Activated CD4-positive, alpha-beta T cell treated with anti-CD3 and anti-CD28 coated beads for 48 hours (primary cell): ENCODE measurements at regions not wholly inside any gene's neighbourhood (a gene's known extent, or its start where the extent isn't known, plus 50 kb on each side); places are given as distances from the start of the nearest gene placed in this dataset.

Source experiments
- DNase-seq: peaks from one replicate; pipeline ENCODE4 v3.0.0-alpha.2; 2020

- no peak for DNase-seq
Observed at GRCh38 chr4:129422277-129422676, 326.3 kb downstream of the C4orf33 start.

DNA sequence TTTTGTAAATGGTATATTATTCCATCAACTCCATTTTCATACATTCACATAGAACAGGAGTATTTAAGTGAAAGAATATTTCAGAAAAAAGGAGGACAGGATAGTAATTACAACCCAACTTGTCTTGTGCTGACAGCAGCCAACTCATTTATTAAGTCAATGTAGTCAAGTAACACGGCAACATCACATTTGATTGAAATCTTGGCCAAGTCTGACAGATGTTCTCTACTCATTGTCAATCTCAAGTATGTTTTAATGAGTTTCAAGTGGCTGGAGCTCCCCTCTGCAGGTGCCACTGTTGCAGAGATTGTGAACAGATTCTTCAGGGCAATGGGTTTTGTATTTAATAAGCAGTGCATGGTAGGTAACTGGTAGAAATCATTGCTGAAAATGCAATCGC is 332.5 kb downstream of the C4orf33 start:
- no peak for DNase-seq

- no peak for DNase-seq
Observed at GRCh38 chr4:129429581-129430320, 333.8 kb downstream of the C4orf33 start.

DNA sequence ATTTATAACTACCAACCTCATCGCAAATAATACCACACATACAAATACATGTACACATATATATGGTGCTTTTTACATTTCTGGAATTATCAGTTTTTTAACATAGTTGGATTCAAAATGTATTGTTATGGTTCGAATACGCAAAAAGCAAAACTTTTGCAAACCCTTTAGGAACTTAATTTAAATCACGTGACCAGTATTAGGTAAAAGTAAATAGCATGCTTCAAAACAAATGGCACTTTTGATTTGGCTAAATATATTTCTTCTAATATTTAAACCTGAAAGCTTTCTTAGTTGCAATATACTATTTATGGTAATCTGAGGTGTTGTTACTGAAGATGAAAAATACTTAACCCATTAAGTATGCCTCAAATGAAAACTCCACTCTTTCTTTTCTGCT is 341.4 kb downstream of the C4orf33 start:
- DNase-seq, result no peak

- no peak for DNase-seq
Observed at GRCh38 chr4:129438456-129438981, 342.6 kb downstream of the C4orf33 start.

- DNase-seq, result no peak
Observed at GRCh38 chr4:129446074-129446473, 350.1 kb downstream of the C4orf33 start.

DNA sequence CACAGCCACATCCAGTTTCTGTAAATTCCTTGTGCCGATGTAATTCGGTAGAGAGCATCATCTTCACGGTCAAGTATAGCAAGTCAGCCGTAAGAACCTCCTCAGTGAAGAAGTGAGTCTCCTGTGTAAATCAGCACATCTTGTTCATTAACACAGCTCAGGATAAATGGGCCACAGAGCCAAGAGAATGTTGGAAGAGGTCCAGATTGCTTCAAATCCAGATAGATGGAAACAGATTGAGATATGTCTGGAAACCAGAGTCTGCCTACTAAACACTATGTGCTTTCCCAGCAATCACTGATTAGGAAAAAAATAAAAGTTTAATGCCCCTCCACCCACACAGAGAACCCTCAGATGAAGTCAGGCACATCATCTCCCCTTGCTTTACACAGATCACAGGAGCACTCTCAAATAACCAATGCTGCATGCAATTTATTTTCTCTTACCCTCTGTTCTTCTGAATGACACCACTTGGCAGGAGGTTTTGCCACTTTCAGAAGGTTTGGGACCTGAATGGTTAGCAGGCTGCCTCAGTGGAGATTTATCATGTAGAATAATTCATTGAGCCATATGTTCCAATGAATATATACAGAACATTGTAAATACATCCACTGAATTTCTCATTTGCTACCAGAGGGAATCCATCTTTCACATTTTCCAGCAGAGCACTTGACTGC is 357.7 kb downstream of the C4orf33 start:
- DNase-seq, result no peak

DNA sequence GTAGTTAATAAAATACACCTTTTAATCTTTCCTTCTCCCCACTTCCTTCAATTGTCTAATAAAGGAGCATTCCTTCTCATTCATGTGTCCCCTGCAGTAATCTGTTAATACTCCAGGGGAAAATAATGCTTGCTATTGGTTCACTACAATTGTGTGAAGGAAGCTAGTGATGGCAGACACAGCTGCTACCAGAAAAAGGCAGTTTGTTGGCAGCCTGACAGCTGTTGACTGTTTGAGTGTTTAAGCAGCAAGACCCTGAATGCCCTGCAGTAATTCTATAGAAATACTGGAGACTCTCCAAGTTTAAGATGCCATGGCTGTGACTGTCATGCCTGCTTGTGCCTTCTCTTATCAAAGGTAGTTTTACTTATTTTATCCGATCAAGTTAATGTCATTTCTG is 359.5 kb downstream of the C4orf33 start:
- no peak for DNase-seq

DNA sequence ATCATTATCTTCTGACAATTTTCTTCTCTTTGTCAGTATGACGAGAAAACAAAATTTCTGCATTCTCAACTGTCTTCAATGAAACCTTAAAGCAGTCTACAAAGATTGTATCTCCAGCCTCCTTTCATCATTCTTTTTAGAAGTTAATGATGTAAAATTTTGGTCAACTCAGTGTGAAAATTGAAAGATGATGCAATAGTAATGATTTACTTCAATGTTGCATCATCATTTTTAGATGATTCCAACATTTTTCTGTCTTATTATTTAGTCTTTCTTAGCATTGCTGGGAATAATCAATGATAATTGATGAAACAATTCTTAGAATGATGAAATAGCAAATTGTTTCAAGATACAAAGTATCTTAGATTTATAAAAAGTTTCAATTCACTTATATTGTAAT is 372.7 kb downstream of the C4orf33 start:
- no peak for DNase-seq

DNA sequence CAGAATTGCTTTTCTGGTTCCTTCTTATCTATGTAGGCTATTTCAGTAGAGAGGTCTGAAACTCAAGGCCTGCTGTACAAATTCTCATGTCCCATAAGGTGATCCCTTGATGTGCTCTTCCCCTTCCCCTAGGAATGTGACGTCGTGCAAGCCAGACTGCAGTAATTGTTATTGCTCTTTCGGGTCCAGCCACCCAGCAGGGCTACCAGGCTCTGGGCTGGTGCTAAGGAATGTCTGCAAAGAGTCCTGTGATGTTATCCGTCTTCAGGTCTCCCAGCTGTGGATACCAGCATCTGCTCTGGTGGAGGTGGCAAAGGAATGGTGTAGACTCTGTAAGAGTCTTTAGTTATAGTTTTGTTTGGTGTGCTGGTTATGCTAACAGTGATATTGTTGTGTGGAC is 378.7 kb downstream of the C4orf33 start:
- DNase-seq, result no peak

- no peak for DNase-seq
Observed at GRCh38 chr4:129481107-129481506, 385.2 kb downstream of the C4orf33 start.

DNA sequence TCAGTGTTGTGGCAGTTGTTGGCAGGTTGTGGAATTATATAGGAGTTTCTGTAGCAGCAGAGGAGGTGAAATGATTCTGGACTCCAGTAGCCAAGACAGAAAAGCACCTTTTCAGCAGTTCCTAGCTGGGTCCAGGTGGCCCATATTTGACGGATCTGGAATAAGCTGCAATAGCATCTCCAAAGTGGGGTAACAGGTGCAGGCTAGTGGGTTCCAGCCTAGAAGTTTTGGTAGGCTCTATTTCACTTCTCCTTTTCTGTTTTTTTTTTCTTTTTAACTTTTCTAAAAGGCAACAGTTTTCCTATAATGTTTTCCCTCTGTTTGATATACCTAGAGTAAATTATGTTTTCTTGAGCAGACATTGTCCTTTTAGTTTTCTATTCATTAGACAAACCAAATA is 392.5 kb downstream of the C4orf33 start:
- DNase-seq, result no peak

- no peak for DNase-seq
Observed at GRCh38 chr4:129490516-129490915, 394.6 kb downstream of the C4orf33 start.

DNA sequence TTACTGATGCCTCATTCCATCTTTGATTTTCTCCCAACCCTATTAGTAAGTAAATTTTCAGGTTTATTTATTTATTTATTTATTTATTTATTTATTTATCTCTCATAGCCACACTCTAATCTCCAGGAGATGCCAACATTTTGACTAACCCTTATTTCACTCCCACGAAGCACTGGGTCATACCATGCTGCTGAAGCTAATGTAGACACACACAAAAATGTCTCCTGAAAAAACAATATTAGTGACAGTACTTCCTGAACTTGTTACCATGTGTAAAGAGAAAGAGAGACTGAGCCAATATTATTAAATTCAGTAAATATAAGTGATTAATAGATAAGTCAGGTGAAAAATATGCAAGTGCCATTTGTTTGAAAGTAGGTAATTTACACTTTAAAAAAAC is 402.7 kb downstream of the C4orf33 start:
- no peak for DNase-seq

DNA sequence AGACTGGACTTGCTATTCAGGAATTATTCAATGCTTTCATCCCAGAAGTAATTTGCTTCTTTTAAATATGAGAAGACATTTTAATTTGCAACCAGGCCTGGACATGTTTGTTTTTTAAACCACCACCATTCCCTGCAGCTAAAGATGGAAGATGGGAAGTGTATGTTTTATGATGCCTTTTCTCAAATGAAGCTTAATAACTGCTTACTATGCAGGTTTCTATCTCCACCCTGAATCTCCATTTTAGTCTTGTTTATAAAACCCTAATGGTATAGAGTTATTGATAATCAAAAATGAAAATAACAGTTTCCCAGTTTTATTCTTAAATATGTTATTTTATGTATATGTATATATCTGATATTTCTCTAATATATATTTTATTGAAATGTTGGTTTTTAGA is 418.9 kb downstream of the C4orf33 start:
- DNase-seq, result no peak

- DNase-seq, result no peak
Observed at GRCh38 chr4:129515356-129515755, 419.4 kb downstream of the C4orf33 start.

DNA sequence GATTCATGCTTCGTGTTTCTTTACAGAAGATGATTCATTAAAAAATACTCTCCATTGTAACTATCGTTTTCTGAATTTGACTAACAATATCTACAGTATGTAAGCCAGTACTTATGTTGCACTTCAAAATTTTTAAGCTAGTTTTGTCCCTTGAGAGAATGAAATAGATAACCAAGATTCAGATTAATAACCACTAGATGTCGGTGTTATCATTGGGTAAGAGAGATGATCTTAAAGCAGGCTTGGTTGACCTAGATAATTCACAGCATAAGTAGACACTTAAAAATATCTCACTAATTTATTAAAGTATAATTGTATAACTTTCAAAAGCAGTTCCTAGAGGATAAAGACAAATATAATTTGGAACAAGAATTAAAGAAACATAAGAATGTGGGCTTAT is 430.9 kb downstream of the C4orf33 start:
- no peak for DNase-seq

GRCh38 chr4:129531253-129531652 is 435.3 kb downstream of the C4orf33 start:
- no peak for DNase-seq

DNA sequence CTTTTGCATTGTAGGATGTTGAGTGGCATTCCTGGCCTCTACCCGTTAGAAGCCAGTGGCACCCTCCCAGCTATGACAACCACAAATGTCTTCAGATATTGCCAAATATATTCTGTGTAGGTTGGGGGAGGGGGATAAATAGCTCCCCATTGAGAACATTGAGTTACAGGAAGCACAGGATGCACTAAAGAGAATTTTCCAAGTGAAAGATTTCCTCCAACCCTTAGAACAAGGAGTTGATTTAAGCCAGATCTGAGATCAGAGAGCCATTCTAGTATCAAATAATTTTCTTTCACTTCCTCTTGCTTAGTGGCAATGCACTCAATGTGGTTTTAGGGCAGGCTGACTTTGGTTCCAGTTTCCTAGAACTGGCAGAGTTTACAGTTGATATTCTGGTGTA is 436.6 kb downstream of the C4orf33 start:
- DNase-seq, result no peak

GRCh38 chr4:129543299-129543698 is 447.3 kb downstream of the C4orf33 start:
- no peak for DNase-seq

DNA sequence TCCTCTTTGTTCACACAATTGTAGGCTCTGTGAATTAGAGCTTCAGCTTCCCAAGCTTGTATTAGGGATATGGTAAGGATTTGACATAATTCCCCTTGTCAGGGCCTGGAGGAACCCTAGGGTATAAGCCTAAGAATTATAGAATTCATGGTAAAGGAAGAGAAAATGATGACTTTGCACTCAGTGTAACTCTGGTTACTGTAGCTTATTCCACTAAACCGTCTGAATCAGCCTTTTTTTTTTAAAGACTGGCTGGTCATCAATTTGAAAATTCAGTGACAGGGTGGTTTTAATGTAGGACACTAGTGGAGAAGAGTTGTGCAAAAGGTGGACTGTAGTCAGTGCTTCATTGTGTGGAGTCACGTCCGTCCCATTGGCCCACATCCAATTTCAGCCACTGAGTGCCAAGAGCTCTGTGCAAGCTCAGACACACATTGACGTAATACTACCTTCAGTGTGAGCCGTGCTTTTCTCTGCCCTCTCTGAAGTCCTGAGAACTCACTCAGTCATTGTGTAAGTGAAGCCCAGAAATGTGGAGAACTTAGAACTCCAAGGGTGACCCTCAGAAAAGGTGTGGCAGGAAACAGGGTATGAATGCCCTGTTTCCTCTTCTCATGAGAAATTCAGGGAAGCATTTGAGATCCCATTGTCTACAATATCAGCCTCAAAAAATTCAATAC is 449.8 kb downstream of the C4orf33 start:
- DNase-seq, result no peak

- DNase-seq, result no peak
Observed at GRCh38 chr4:129546531-129546930, 450.6 kb downstream of the C4orf33 start.

DNA sequence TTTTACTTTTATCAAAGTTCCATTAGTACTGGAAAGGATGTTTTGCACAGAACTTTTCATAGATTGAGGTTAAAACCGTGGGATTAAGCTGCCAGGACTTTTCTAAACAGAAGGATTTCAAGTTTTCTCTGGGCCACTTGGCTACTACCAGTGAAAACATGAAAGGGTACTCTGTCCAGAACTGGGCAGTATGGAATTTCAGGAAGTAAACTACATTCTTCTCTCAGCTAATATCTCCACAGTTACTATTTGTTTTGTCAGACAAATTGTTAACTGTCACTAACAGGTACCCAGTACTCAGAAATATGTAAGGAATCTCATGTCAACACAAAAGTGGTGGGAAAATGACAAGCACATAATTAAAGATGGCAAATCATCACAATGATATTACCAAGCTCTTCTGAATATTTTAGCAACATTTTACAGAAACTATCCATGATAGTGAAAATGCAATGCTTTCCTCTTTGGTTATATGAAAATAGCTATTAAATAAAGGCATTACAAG is 454.4 kb downstream of the C4orf33 start:
- no peak for DNase-seq

GRCh38 chr4:129561280-129561679 is 465.3 kb downstream of the C4orf33 start:
- no peak for DNase-seq
